HUDEP-2 (cell line): ENCODE measurements at regions not wholly inside any gene's neighbourhood (a gene's known extent, or its start where the extent isn't known, plus 50 kb on each side); places are given as distances from the start of the nearest gene placed in this dataset.
"Not testable (repeated sequence)": the region's sequence is repeated elsewhere in the genome, so short reads cannot be mapped to it uniquely, and the experiment has no call there.

Experiments used
- DNase-seq, 76 experiments: peaks; one replicate each; lab custom pipeline; 2025; ENCODE audit not compliant: unreplicated experiment in 76 of 76; lab: John Stamatoyannopoulos, UW

- DNase-seq = no peak
Observed at GRCh38 chr7:9657257-9657656, 1223.8 kb downstream of the NXPH1 start.

GRCh38 chr7:9671979-9672917 lies 1238.8 kb downstream of the NXPH1 start:
- DNase-seq = no peak

GRCh38 chr7:9680713-9681112 lies 1247.3 kb downstream of the NXPH1 start:
- DNase-seq = no peak

- DNase-seq = no peak
Observed at GRCh38 chr7:9681284-9681683, 1247.9 kb downstream of the NXPH1 start.

GRCh38 chr7:9691286-9691685 lies 1257.9 kb downstream of the NXPH1 start:
- DNase-seq = no peak

- no peak for DNase-seq
Observed at GRCh38 chr7:9698375-9698774, 1265.0 kb downstream of the NXPH1 start.

GRCh38 chr7:9709216-9709615 lies 1264.5 kb upstream of the PHF14 start:
- no peak for DNase-seq

GRCh38 chr7:9711259-9711918 lies 1262.3 kb upstream of the PHF14 start:
- DNase-seq = no peak

GRCh38 chr7:9718071-9718661 lies 1255.5 kb upstream of the PHF14 start:
- DNase-seq = no peak

GRCh38 chr7:9719303-9719702 lies 1254.4 kb upstream of the PHF14 start:
- DNase-seq = no peak

GRCh38 chr7:9719721-9720120 lies 1254.0 kb upstream of the PHF14 start:
- DNase-seq = no peak

- DNase-seq = not testable (repeated sequence)
Observed at GRCh38 chr7:9725940-9726663, 1247.6 kb upstream of the PHF14 start.

- not testable (repeated sequence) for DNase-seq
Observed at GRCh38 chr7:9726811-9727210, 1246.9 kb upstream of the PHF14 start.

- DNase-seq = not testable (repeated sequence)
Observed at GRCh38 chr7:9727467-9727869, 1246.2 kb upstream of the PHF14 start.

GRCh38 chr7:9728014-9728657 lies 1245.5 kb upstream of the PHF14 start:
- DNase-seq = not testable (repeated sequence)

GRCh38 chr7:9752033-9752432 lies 1221.6 kb upstream of the PHF14 start:
- no peak for DNase-seq

GRCh38 chr7:9761224-9761623 lies 1212.4 kb upstream of the PHF14 start:
- DNase-seq = no peak

- DNase-seq = no peak
Observed at GRCh38 chr7:9776900-9777299, 1196.8 kb upstream of the PHF14 start.

GRCh38 chr7:9778367-9778766 lies 1195.3 kb upstream of the PHF14 start:
- no peak for DNase-seq

- DNase-seq = no peak
Observed at GRCh38 chr7:9781710-9782109, 1192.0 kb upstream of the PHF14 start.
